ENCODE measurements at regions not wholly inside any gene's neighbourhood (a gene's known extent, or its start where the extent isn't known, plus 50 kb on each side); places are given as distances from the start of the nearest gene placed in this dataset.

- Mint-ChIP-seq H3K4me3 (no peak overlapping the region), H3K27ac (no peak overlapping the region), H3K36me3 (ENCODE audit: low read depth) (no peaks in the 10 kb centered on the region), H3K27me3 (ENCODE audit: insufficient read depth) (no peaks in the 10 kb centered on the region), H3K9me3 (no peaks in the 10 kb centered on the region), H3K4me1 (ENCODE audit: low read depth) (no peaks in the 10 kb centered on the region)
- no peak for DNase-seq (ENCODE audit: low spot score)
- intact Hi-C loops (cut with micrococcal nuclease): no loop called here
Measured at GRCh38 chrX:69311936-69312670, 146.8 kb upstream of the PJA1 start.

GRCh38 chrX:69309074-69309792 lies 144.0 kb upstream of the PJA1 start:
- intact Hi-C loops (cut with micrococcal nuclease): no loop called here
- H3K4me3 Mint-ChIP-seq: no peak overlapping the region
- no peak for DNase-seq (ENCODE audit: low spot score)
- no peaks in the 10 kb centered on the region for H3K4me1 Mint-ChIP-seq (ENCODE audit: low read depth)
- H3K27me3 Mint-ChIP-seq (ENCODE audit: insufficient read depth): peaks cover 5% of the 10 kb centered on the region
- no peaks in the 10 kb centered on the region for H3K9me3 Mint-ChIP-seq
- H3K36me3 Mint-ChIP-seq (ENCODE audit: low read depth): no peaks in the 10 kb centered on the region
- no peak overlapping the region for H3K27ac Mint-ChIP-seq

GRCh38 chrX:69307756-69308155 lies 142.5 kb upstream of the PJA1 start:
- Mint-ChIP-seq H3K9me3 (no peaks in the 10 kb centered on the region), H3K4me1 (ENCODE audit: low read depth) (no peaks in the 10 kb centered on the region)

DNA sequence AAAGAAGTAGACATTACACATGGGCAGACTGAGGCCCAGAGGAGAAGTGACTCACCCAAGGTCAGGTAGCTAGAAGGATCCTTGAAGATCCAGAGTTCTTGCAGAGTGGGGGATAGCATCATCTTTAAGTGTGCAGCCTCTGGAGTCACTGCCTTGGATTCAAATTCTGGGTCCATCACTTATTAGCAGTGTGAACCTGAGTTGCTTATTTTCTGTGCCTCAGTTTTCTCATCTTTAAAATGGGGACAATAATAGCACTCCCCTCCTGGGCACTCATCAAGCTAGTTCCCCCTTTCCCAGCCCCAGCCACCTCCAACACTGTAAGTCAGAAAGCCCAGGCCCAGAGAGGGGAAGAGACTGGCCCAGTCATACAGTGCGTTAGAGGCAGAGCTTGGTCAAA lies 141.8 kb upstream of the PJA1 start:
- H3K9me3 Mint-ChIP-seq: no peaks in the 10 kb centered on the region
- no peaks in the 10 kb centered on the region for H3K36me3 Mint-ChIP-seq (ENCODE audit: low read depth)
- intact Hi-C loops (cut with micrococcal nuclease): no loop called here
- H3K27me3 Mint-ChIP-seq (ENCODE audit: insufficient read depth): peaks cover 5% of the 10 kb centered on the region
- H3K27ac Mint-ChIP-seq: no peak overlapping the region
- DNase-seq (ENCODE audit: low spot score): no peak
- no peak overlapping the region for H3K4me3 Mint-ChIP-seq
- H3K4me1 Mint-ChIP-seq (ENCODE audit: low read depth): no peaks in the 10 kb centered on the region

More at GRCh38 chrX:69307756-69308155, 142.5 kb upstream of the PJA1 start:
- intact Hi-C loops (cut with micrococcal nuclease): no loop called here
- DNase-seq (ENCODE audit: low spot score): no peak
- Mint-ChIP-seq H3K27me3 (ENCODE audit: insufficient read depth) (peaks cover 5% of the 10 kb centered on the region), H3K4me3 (no peak overlapping the region), H3K36me3 (ENCODE audit: low read depth) (no peaks in the 10 kb centered on the region), H3K27ac (no peak overlapping the region)

GRCh38 chrX:69306063-69306404 lies 140.8 kb upstream of the PJA1 start:
- intact Hi-C loops (cut with micrococcal nuclease): no loop called here
- Mint-ChIP-seq H3K4me3 (no peak overlapping the region), H3K27me3 (ENCODE audit: insufficient read depth) (peaks cover 5% of the 10 kb centered on the region), H3K4me1 (ENCODE audit: low read depth) (no peaks in the 10 kb centered on the region), H3K9me3 (no peaks in the 10 kb centered on the region), H3K27ac (no peak overlapping the region), H3K36me3 (ENCODE audit: low read depth) (no peaks in the 10 kb centered on the region)
- no peak for DNase-seq (ENCODE audit: low spot score)

DNA sequence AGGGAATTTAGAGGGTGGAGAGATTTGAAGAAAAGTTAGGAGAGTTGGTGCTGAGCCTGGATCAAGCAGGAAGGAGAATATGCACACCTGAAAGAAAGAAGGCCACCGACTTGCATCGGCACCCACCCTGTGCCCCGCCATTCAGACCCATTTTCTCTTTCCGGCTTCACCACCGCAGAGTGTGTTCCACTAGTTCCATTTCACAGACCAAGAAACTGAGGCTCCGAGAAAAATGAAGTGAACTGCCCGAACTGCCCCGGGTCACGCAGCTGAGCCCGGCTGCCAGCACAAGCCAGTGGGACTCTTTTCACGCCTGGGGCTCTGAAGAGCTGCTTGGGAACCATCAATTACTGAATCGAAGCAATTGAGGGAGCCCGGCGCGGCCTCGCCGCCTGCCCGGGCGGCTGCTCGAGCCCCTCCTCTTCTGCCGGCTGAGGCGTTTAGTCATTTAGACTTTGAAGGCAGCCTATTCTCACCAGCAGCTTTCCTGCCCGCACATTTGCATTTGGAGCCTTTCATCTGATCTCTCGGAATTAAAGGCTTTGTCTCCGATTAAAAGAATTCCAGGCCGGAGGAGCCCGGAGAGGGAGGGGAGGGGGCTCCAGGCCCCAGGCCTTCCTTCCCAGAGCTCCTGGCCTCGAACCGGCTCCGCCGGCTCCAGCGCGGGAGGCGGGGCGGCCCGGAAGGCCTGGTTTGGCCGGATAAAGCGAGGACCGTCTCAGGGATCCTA lies 140.2 kb upstream of the PJA1 start:
- H3K36me3 Mint-ChIP-seq (ENCODE audit: low read depth): no peaks in the 10 kb centered on the region
- no peak overlapping the region for H3K27ac Mint-ChIP-seq
- H3K4me3 Mint-ChIP-seq: no peak overlapping the region
- H3K4me1 Mint-ChIP-seq (ENCODE audit: low read depth): no peaks in the 10 kb centered on the region
- peaks cover 5% of the 10 kb centered on the region for H3K27me3 Mint-ChIP-seq (ENCODE audit: insufficient read depth)
- intact Hi-C loops (cut with micrococcal nuclease): no loop called here
- no peak for DNase-seq (ENCODE audit: low spot score)
- no peaks in the 10 kb centered on the region for H3K9me3 Mint-ChIP-seq

DNA sequence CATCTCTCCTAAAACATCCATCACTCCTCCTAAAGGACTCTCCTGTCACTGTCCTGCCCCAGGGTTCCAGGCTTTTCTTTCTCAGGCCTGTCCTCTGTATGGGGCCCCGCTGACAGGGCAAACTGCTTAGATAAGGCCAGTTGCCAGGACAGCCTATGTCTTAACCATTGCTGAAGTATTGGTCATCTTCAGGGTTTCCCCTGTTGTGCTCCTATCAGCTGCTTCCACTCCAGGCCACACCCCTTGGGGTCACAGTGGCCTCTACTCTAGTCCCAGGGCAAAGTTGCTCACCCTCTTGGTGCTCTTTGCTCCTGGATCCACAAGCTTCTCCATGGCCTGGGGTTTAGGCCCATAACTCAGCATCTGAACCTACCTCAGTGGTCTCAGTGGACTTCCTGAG lies 138.0 kb upstream of the PJA1 start:
- Mint-ChIP-seq H3K4me3 (no peak overlapping the region), H3K27me3 (ENCODE audit: insufficient read depth) (peaks cover 5% of the 10 kb centered on the region), H3K4me1 (ENCODE audit: low read depth) (no peaks in the 10 kb centered on the region)

GRCh38 chrX:69299951-69300714 lies 134.9 kb upstream of the PJA1 start:
- Mint-ChIP-seq H3K4me1 (ENCODE audit: low read depth) (no peaks in the 10 kb centered on the region), H3K27me3 (ENCODE audit: insufficient read depth) (peaks cover 3% of the 10 kb centered on the region), H3K4me3 (no peak overlapping the region), H3K36me3 (ENCODE audit: low read depth) (no peaks in the 10 kb centered on the region), H3K27ac (no peak overlapping the region), H3K9me3 (no peaks in the 10 kb centered on the region)
- no peak for DNase-seq (ENCODE audit: low spot score)
- intact Hi-C loops (cut with micrococcal nuclease): no loop called here

More for the DNA sequence above, 138.0 kb upstream of the PJA1 start:
- Mint-ChIP-seq H3K9me3 (no peaks in the 10 kb centered on the region), H3K36me3 (ENCODE audit: low read depth) (no peaks in the 10 kb centered on the region), H3K27ac (no peak overlapping the region)
- DNase-seq (ENCODE audit: low spot score): no peak
- intact Hi-C loops (cut with micrococcal nuclease): no loop called here

GRCh38 chrX:69299285-69299684 lies 134.0 kb upstream of the PJA1 start:
- H3K9me3 Mint-ChIP-seq: no peaks in the 10 kb centered on the region
- no peaks in the 10 kb centered on the region for H3K4me1 Mint-ChIP-seq (ENCODE audit: low read depth)
- no peak for DNase-seq (ENCODE audit: low spot score)
- H3K27me3 Mint-ChIP-seq (ENCODE audit: insufficient read depth): no peaks in the 10 kb centered on the region
- no peak overlapping the region for H3K27ac Mint-ChIP-seq
- intact Hi-C loops (cut with micrococcal nuclease): no loop called here
- H3K4me3 Mint-ChIP-seq: no peak overlapping the region
- H3K36me3 Mint-ChIP-seq (ENCODE audit: low read depth): no peaks in the 10 kb centered on the region

GRCh38 chrX:69298466-69299140 lies 133.3 kb upstream of the PJA1 start:
- no peaks in the 10 kb centered on the region for H3K36me3 Mint-ChIP-seq (ENCODE audit: low read depth)
- H3K27me3 Mint-ChIP-seq (ENCODE audit: insufficient read depth): no peaks in the 10 kb centered on the region
- no peaks in the 10 kb centered on the region for H3K4me1 Mint-ChIP-seq (ENCODE audit: low read depth)
- no peak for DNase-seq (ENCODE audit: low spot score)
- no peak overlapping the region for H3K4me3 Mint-ChIP-seq
- intact Hi-C loops (cut with micrococcal nuclease): no loop called here
- no peak overlapping the region for H3K27ac Mint-ChIP-seq
- no peaks in the 10 kb centered on the region for H3K9me3 Mint-ChIP-seq

DNA sequence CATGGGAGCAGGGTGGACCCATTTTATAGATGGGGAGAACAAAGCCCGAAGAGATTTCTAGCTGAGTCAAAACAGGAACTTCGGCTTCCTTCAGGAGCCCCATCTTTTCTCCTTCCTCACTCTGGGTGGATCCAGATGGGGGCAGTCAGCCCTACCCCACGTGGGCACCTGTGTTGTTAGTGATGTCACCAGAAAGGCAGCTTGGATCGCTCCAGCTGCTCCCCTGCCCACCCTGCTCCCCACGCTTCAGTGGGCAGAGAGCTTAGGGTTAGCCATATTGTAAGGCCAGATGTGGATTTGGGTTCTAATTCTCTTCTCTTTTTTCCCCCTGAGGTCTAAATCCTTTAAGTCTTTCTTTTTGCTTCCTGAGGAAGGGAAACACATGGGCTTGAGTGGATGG lies 132.3 kb upstream of the PJA1 start:
- H3K36me3 Mint-ChIP-seq (ENCODE audit: low read depth): no peaks in the 10 kb centered on the region
- no peak overlapping the region for H3K4me3 Mint-ChIP-seq
- intact Hi-C loops (cut with micrococcal nuclease): no loop called here
- H3K9me3 Mint-ChIP-seq: no peaks in the 10 kb centered on the region
- no peaks in the 10 kb centered on the region for H3K27me3 Mint-ChIP-seq (ENCODE audit: insufficient read depth)
- H3K27ac Mint-ChIP-seq: no peak overlapping the region
- no peak for DNase-seq (ENCODE audit: low spot score)
- H3K4me1 Mint-ChIP-seq (ENCODE audit: low read depth): no peaks in the 10 kb centered on the region

DNA sequence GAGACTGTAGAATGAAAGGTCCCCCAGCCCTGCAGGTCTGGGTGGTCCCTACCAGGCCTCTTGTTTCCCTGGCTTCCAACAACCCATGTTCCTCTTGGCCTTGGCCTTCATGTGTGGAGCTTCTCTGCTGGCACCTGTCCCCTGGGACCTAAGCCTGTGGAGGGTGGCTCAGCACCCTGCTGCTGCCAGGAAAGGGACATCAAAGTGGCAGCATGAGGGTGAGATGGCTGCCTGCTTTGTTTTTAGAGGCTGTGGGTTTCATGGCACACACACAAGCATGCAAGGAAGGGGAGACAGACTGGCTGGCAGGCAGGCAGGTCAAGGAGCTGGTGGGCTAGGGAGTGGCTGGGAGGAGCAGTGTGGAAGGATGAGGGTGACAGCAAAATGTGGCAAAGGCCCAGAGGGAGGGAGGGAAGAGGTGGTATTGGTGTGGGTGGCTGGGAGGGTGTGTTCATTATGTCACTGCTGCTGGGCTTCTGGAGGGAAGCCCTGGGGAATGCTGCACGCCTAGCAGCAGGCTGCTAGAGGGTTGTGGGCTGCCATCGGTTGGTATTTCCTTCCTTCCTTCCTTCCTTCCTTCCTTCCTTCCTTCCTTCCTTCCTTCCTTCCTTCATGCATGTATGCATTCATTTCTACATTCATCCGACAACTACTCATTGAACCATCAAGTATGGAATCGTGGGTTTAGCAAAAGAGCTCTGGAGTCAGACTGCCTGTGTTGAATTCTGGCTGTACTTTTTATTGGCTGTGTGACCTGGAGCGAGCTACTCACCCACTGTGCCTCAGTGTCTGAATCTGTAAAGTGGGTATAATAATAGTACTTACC lies 128.7 kb upstream of the PJA1 start:
- H3K27me3 Mint-ChIP-seq (ENCODE audit: insufficient read depth): no peaks in the 10 kb centered on the region
- no peaks in the 10 kb centered on the region for H3K9me3 Mint-ChIP-seq

More for the DNA sequence above, 128.7 kb upstream of the PJA1 start:
- no peak overlapping the region for H3K4me3 Mint-ChIP-seq
- no peak overlapping the region for H3K27ac Mint-ChIP-seq
- intact Hi-C loops (cut with micrococcal nuclease): no loop called here
- H3K36me3 Mint-ChIP-seq (ENCODE audit: low read depth): no peaks in the 10 kb centered on the region
- H3K4me1 Mint-ChIP-seq (ENCODE audit: low read depth): no peaks in the 10 kb centered on the region
- DNase-seq (ENCODE audit: low spot score): no peak
